Neural cell (in vitro differentiated cells): ENCODE measurements at regions not wholly inside any gene's neighbourhood (a gene's known extent, or its start where the extent isn't known, plus 50 kb on each side); places are given as distances from the start of the nearest gene placed in this dataset.

Experiments
- H2AFZ ChIP-seq: fragments of 200-600, 300-800 bp; sonication (generic), shearing (Covaris generic); 2 replicates; pipeline ENCODE4 v1.6.0; 2014; ENCODE audit warnings: low read depth, mild to moderate bottlenecking, antibody characterized with exemption, low read length, moderate library complexity
- H3F3A ChIP-seq: fragments of 200-600 bp; shearing (Covaris generic); 2 replicates; pipeline ENCODE4 v1.6.1; 2016; ENCODE audit warnings: mild to moderate bottlenecking, moderate library complexity, mixed read lengths, antibody characterized with exemption, low read length; ENCODE audit not compliant: insufficient read depth, poor library complexity, severe bottlenecking
- H3K27ac ChIP-seq: fragments of 200-600, 300-800 bp; sonication (generic), shearing (Covaris generic); 2 replicates; pipeline ENCODE4 v1.5.1; 2014; ENCODE audit warnings: mild to moderate bottlenecking, low read length, moderate library complexity
- H3K27me3 ChIP-seq: fragments of 300-800, 200-600 bp; sonication (generic), shearing (Covaris generic); 2 replicates; pipeline ENCODE4 v1.6.0; 2014; ENCODE audit warnings: mild to moderate bottlenecking, low read depth, low read length, moderate library complexity; ENCODE audit not compliant: insufficient read depth
- H3K36me3 ChIP-seq: fragments of 300-800, 200-600 bp; sonication (generic), shearing (Covaris generic); 2 replicates; pipeline ENCODE4 v1.5.1; 2014; ENCODE audit warnings: mild to moderate bottlenecking, antibody characterized with exemption, low read length, moderate library complexity; ENCODE audit not compliant: insufficient read depth
- H3K4me2 ChIP-seq: fragments of 300-800, 200-600 bp; sonication (generic), shearing (Covaris generic); 2 replicates; pipeline ENCODE4 v1.6.0; 2014; ENCODE audit warnings: mild to moderate bottlenecking, low read length
- H3K4me3 ChIP-seq: fragments of 300-800, 200-600 bp; sonication (generic), shearing (Covaris generic); 2 replicates; pipeline ENCODE4 v1.5.1; 2014; ENCODE audit warnings: mild to moderate bottlenecking, low read length, moderate library complexity
- H3K79me2 ChIP-seq: fragments of 200-600 bp; shearing (Covaris generic); replicated peaks from 2 replicates; pipeline ENCODE4 v1.6.0; 2014; ENCODE audit warnings: mild to moderate bottlenecking, low read length, moderate library complexity; ENCODE audit not compliant: insufficient read depth
- H3K9ac ChIP-seq: fragments of 300-800, 200-600 bp; sonication (generic), shearing (Covaris generic); 2 replicates; pipeline ENCODE4 v1.6.1; 2016; ENCODE audit warnings: mild to moderate bottlenecking, low read length, mixed read lengths
- H3K9me2 ChIP-seq: fragments of 200-600 bp; shearing (Covaris generic); 2 replicates; pipeline ENCODE4 v1.6.1; 2016; ENCODE audit warnings: mild to moderate bottlenecking, low read length, mixed read lengths; ENCODE audit not compliant: insufficient read depth
- H3K9me3 ChIP-seq: fragments of 200-600, 300-800 bp; sonication (generic), shearing (Covaris generic); 2 replicates; pipeline ENCODE4 v1.6.1; 2016; ENCODE audit warnings: mild to moderate bottlenecking, mixed run types, low read length, moderate library complexity, mixed read lengths
- H4K20me1 ChIP-seq: fragments of 200-600 bp; shearing (Covaris generic); 2 replicates; pipeline ENCODE4 v1.6.1; 2016; ENCODE audit warnings: mild to moderate bottlenecking, mixed run types; ENCODE audit not compliant: insufficient read depth
- CTCF ChIP-seq: fragments of 450-650 bp; IDR thresholded peaks from 2 replicates; pipeline ENCODE4 v1.5.1; 2014; ENCODE audit warnings: antibody characterized with exemption, mild to moderate bottlenecking, moderate library complexity; ENCODE audit not compliant: poor library complexity, severe bottlenecking
- EP300 ChIP-seq: fragments of 450-650 bp; conservative IDR thresholded peaks from 2 replicates; pipeline ENCODE4 v1.6.1; 2014; ENCODE audit warnings: antibody characterized with exemption, mild to moderate bottlenecking, moderate library complexity; ENCODE audit not compliant: poor library complexity, severe bottlenecking
- EZH2 ChIP-seq: fragments of 200-600, 300-800 bp; shearing (Covaris generic), sonication (generic); IDR thresholded peaks from 2 replicates; pipeline ENCODE4 v1.6.1; 2014; ENCODE audit warnings: antibody characterized with exemption, low read length, borderline replicate concordance, mild to moderate bottlenecking; ENCODE audit not compliant: insufficient read depth, poor library complexity, severe bottlenecking
- MXI1 ChIP-seq: fragments of 450-650 bp; conservative IDR thresholded peaks from 2 replicates; pipeline ENCODE4 v1.6.1; 2014; ENCODE audit warnings: antibody characterized with exemption, mild to moderate bottlenecking; ENCODE audit not compliant: poor library complexity, severe bottlenecking
- POLR2AphosphoS5 ChIP-seq: IDR thresholded peaks from 2 replicates; pipeline ENCODE4 v1.6.1; 2012
- RAD21 ChIP-seq: fragments of 450-650 bp; conservative IDR thresholded peaks from 2 replicates; pipeline ENCODE4 v1.6.1; 2014; ENCODE audit warnings: antibody characterized with exemption, mild to moderate bottlenecking, moderate library complexity
- SMC3 ChIP-seq: fragments of 450-650 bp; conservative IDR thresholded peaks from 2 replicates; pipeline ENCODE4 v1.6.1; 2014; ENCODE audit warnings: antibody characterized with exemption, mild to moderate bottlenecking, moderate library complexity; ENCODE audit not compliant: poor library complexity
- TAF1 ChIP-seq: IDR thresholded peaks from 2 replicates; pipeline ENCODE4 v1.6.1; 2012; ENCODE audit warnings: low read depth
- TF ChIP-seq, protein P1 (sequence below): IDR thresholded peaks from 2 replicates; pipeline ENCODE4 v1.6.1; 2012; ENCODE audit warnings: borderline replicate concordance

DNA sequence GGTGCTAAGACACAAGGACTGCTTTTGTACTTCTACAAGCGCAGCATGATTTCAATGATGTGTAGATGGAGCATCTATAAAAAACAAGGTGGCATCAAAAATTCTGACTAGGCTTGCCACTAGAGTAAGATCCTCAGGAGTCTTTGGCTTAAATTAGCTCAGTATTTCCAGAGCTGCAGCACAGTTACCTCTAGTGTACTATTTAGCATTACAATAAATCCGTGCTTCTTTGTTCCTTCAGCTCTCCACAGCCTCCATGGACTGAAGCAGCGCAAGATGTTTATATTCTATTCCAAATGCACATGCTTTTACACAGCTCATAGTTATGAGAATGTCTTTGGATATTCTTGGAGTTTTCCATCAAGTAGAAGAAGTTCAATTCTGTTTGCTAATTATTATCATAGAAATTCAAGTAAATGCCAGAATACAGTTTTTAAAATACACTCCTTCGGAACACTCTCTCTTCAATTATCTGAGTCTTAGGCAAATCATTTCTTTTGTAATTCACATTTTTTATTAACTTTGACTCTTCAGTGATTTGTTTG, 1133.0 kb upstream of the LRRTM1 start:
- Histone ChIP-seq H3K9me2 (no peaks in the 10 kb centered on the region), H3K27ac (no peak overlapping the region), H3F3A (no peaks in the 10 kb centered on the region), H3K4me3 (no peak overlapping the region), H2AFZ (no peak overlapping the region), H3K36me3 (no peaks in the 10 kb centered on the region), H3K79me2 (no peaks in the 10 kb centered on the region), H3K9ac (no peak overlapping the region), H4K20me1 (no peaks in the 10 kb centered on the region), H3K27me3 (no peaks in the 10 kb centered on the region), H3K4me2 (no peak overlapping the region), H3K9me3 (no peaks in the 10 kb centered on the region)
- no peak for TF ChIP-seq SMC3
- TF ChIP-seq TAF1 = no peak
- no peak for TF ChIP-seq EP300
- no peak for TF ChIP-seq POLR2AphosphoS5
- no peak for TF ChIP-seq RAD21
- TF ChIP-seq CTCF = no peak
- TF ChIP-seq, protein P1, sequence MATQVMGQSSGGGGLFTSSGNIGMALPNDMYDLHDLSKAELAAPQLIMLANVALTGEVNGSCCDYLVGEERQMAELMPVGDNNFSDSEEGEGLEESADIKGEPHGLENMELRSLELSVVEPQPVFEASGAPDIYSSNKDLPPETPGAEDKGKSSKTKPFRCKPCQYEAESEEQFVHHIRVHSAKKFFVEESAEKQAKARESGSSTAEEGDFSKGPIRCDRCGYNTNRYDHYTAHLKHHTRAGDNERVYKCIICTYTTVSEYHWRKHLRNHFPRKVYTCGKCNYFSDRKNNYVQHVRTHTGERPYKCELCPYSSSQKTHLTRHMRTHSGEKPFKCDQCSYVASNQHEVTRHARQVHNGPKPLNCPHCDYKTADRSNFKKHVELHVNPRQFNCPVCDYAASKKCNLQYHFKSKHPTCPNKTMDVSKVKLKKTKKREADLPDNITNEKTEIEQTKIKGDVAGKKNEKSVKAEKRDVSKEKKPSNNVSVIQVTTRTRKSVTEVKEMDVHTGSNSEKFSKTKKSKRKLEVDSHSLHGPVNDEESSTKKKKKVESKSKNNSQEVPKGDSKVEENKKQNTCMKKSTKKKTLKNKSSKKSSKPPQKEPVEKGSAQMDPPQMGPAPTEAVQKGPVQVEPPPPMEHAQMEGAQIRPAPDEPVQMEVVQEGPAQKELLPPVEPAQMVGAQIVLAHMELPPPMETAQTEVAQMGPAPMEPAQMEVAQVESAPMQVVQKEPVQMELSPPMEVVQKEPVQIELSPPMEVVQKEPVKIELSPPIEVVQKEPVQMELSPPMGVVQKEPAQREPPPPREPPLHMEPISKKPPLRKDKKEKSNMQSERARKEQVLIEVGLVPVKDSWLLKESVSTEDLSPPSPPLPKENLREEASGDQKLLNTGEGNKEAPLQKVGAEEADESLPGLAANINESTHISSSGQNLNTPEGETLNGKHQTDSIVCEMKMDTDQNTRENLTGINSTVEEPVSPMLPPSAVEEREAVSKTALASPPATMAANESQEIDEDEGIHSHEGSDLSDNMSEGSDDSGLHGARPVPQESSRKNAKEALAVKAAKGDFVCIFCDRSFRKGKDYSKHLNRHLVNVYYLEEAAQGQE = no peak
- no peak for TF ChIP-seq EZH2
- TF ChIP-seq MXI1 = no peak

DNA sequence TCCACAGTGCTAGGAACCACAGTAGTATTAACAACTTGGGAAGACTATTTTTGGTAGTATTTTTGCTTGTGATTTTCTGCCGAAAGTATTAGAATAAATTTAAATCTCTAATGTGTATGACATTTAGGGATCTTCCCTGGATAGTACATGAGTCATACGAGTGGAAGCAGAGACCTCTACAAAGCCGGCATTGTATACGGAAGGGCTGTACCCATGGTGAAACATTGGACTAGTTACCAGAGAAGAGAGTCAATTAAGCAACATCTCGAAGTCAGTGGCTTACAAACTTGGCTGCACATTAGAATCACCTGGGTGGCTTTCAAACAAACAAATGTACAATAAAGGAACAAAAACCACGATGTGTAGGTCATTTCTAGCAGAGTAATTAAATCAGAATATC, 1131.7 kb upstream of the LRRTM1 start:
- Histone ChIP-seq H3K79me2 (no peaks in the 10 kb centered on the region), H3K36me3 (no peaks in the 10 kb centered on the region), H2AFZ (no peak overlapping the region), H3K4me2 (no peak overlapping the region), H3K4me3 (no peak overlapping the region), H3K27ac (no peak overlapping the region), H3K27me3 (no peaks in the 10 kb centered on the region), H3K9me2 (no peaks in the 10 kb centered on the region), H3F3A (no peaks in the 10 kb centered on the region), H3K9me3 (no peaks in the 10 kb centered on the region), H4K20me1 (no peaks in the 10 kb centered on the region), H3K9ac (no peak overlapping the region)
- TF ChIP-seq RAD21 = no peak
- no peak for TF ChIP-seq EZH2
- TF ChIP-seq TAF1 = no peak
- TF ChIP-seq, protein P1 = no peak
- no peak for TF ChIP-seq MXI1
- TF ChIP-seq SMC3 = no peak
- TF ChIP-seq POLR2AphosphoS5 = no peak
- TF ChIP-seq EP300 = no peak
- TF ChIP-seq CTCF = no peak
